ENCODE measurements at regions not wholly inside any gene's neighbourhood (a gene's known extent, or its start where the extent isn't known, plus 50 kb on each side); places are given as distances from the start of the nearest gene placed in this dataset.

GRCh38 chr1:13964768-13965167, 264.8 kb downstream of the PRDM2 start:
- H3K9me3 ChIP-seq (replicated peaks in 1 of 3) = no peaks in the 10 kb centered on the region
- intact Hi-C loops (cut with DNase I) = loop anchor here in 1 of 2 donors (5.0 kb wide), 1 partner anchor 297 kb away; no protein-coding TSS in a partner anchor
- no peak for TF ChIP-seq POLR2A (IDR thresholded peaks at IDR 0.05)
- TF ChIP-seq CTCF (IDR thresholded peaks at IDR 0.05) = no peak
- no peaks in the 10 kb centered on the region for H3K27me3 ChIP-seq
- no peaks in the 10 kb centered on the region for H3K4me1 ChIP-seq (replicated peaks in 1 of 2)
- H3K27ac ChIP-seq = no peak overlapping the region
- H3K36me3 ChIP-seq (replicated peaks in 1 of 2) = no peaks in the 10 kb centered on the region
- 59 to 76% (median 71%) methylated on average over 4 of the region's 4 CpGs for WGBS, 4 donors
- no peak for DNase-seq
- H3K4me3 ChIP-seq = no peak overlapping the region

- H3K4me1 ChIP-seq (replicated peaks in 1 of 2) = no peaks in the 10 kb centered on the region
- no peak overlapping the region for H3K4me3 ChIP-seq
- peak; percentile 23 to 71 (median 48) for DNase-seq
- H3K27ac ChIP-seq = no peak overlapping the region
- peaks cover 0 to 2% (median 0%) of the 10 kb centered on the region in 3 donors for H3K9me3 ChIP-seq (replicated peaks in 1 of 3)
- no peak for TF ChIP-seq POLR2A (IDR thresholded peaks at IDR 0.05)
- peak in 5 of 6 experiments; percentile 26 to 50 (median 44) for TF ChIP-seq CTCF (IDR thresholded peaks at IDR 0.05)
- whole genome bisulfite sequencing, 4 donors = 24 to 29% (median 25%) methylated on average over 8 of the region's 8 CpGs
- no peaks in the 10 kb centered on the region for H3K36me3 ChIP-seq (replicated peaks in 1 of 2)
- intact Hi-C loops (cut with DNase I) = no loop called here
- H3K27me3 ChIP-seq = no peaks in the 10 kb centered on the region
Measured at GRCh38 chr1:13965770-13966398, 265.9 kb downstream of the PRDM2 start.

- DNase-seq = no peak
- 78 to 88% (median 82%) methylated on average over 3 to 4 of the region's 4 CpGs for WGBS, 4 donors
Measured at GRCh38 chr1:13967707-13968106, 267.7 kb downstream of the PRDM2 start.

GRCh38 chr1:13968361-13968760, 268.4 kb downstream of the PRDM2 start:
- H3K27ac ChIP-seq = no peak overlapping the region
- WGBS, 4 donors = 70 to 80% (median 77%) methylated on average over 8 of the region's 8 CpGs

More at GRCh38 chr1:13967707-13968106, 267.7 kb downstream of the PRDM2 start:
- Histone ChIP-seq H3K27ac (no peak overlapping the region), H3K27me3 (no peaks in the 10 kb centered on the region), H3K4me3 (no peak overlapping the region), H3K4me1 (replicated peaks in 1 of 2) (no peaks in the 10 kb centered on the region), H3K9me3 (replicated peaks in 1 of 3) (peaks cover 0 to 8% (median 0%) of the 10 kb centered on the region in 3 donors), H3K36me3 (replicated peaks in 1 of 2) (no peaks in the 10 kb centered on the region)
- intact Hi-C loops (cut with DNase I) = no loop called here
- no peak for TF ChIP-seq CTCF (IDR thresholded peaks at IDR 0.05)

More at GRCh38 chr1:13968361-13968760, 268.4 kb downstream of the PRDM2 start:
- intact Hi-C loops (cut with DNase I) = no loop called here
- H3K27me3 ChIP-seq = no peaks in the 10 kb centered on the region
- peaks cover 0 to 8% (median 0%) of the 10 kb centered on the region in 3 donors for H3K9me3 ChIP-seq (replicated peaks in 1 of 3)
- H3K4me3 ChIP-seq = no peak overlapping the region
- no peak for TF ChIP-seq POLR2A (IDR thresholded peaks at IDR 0.05)
- no peak for TF ChIP-seq CTCF (IDR thresholded peaks at IDR 0.05)
- H3K36me3 ChIP-seq (replicated peaks in 1 of 2) = no peaks in the 10 kb centered on the region
- no peaks in the 10 kb centered on the region for H3K4me1 ChIP-seq (replicated peaks in 1 of 2)
- no peak for DNase-seq
